HepG2 (cell line): ENCODE measurements at regions not wholly inside any gene's neighbourhood (a gene's known extent, or its start where the extent isn't known, plus 50 kb on each side); places are given as distances from the start of the nearest gene placed in this dataset.

Experiments used
- EHMT2 ChIP-seq: fragments of 200-600 bp; sonication (generic); IDR thresholded peaks from 2 replicates; pipeline ENCODE4 v1.7.0; 2017; ENCODE audit warnings: antibody characterized with exemption, low read depth, low read length, borderline replicate concordance
- EZH2 ChIP-seq: conservative IDR thresholded peaks from 2 replicates; pipeline ENCODE4 v1.6.1; 2012; ENCODE audit warnings: mild to moderate bottlenecking, low read depth, low read length, moderate library complexity
- GATAD1 ChIP-seq: IDR thresholded peaks from 2 replicates; pipeline ENCODE4 v1.6.1; 2016; ENCODE audit warnings: missing genetic modification reagents, missing compliant biosample characterization
- HOXD1 ChIP-seq: sonication (generic); formaldehyde crosslinking; IDR thresholded peaks from 2 replicates; pipeline ENCODE4 v1.5.0; 2020; ENCODE audit warnings: missing genetic modification reagents
- PHF8 ChIP-seq: sonication (generic); formaldehyde crosslinking; IDR thresholded peaks from 2 replicates; pipeline ENCODE4 v1.5.0; 2020; ENCODE audit warnings: missing genetic modification reagents
- POLR2AphosphoS5 ChIP-seq: IDR thresholded peaks from 2 replicates; pipeline ENCODE4 v1.6.1; 2012; ENCODE audit warnings: low read depth, low read length
- PREB ChIP-seq: sonication (generic); formaldehyde crosslinking; IDR thresholded peaks from 2 replicates; pipeline ENCODE4 v1.4.0; 2020; ENCODE audit warnings: missing genetic modification reagents
- SIN3A ChIP-seq: IDR thresholded peaks from 2 replicates; pipeline ENCODE4 v1.6.1; 2011; ENCODE audit warnings: low read depth, mild to moderate bottlenecking, control low read depth, low read length, borderline replicate concordance
- TF ChIP-seq, protein P1 (sequence below): sonication (generic); formaldehyde crosslinking; conservative IDR thresholded peaks from 2 replicates; pipeline ENCODE4 v1.8.1; 2023; ENCODE audit warnings: missing genetic modification reagents

DNA sequence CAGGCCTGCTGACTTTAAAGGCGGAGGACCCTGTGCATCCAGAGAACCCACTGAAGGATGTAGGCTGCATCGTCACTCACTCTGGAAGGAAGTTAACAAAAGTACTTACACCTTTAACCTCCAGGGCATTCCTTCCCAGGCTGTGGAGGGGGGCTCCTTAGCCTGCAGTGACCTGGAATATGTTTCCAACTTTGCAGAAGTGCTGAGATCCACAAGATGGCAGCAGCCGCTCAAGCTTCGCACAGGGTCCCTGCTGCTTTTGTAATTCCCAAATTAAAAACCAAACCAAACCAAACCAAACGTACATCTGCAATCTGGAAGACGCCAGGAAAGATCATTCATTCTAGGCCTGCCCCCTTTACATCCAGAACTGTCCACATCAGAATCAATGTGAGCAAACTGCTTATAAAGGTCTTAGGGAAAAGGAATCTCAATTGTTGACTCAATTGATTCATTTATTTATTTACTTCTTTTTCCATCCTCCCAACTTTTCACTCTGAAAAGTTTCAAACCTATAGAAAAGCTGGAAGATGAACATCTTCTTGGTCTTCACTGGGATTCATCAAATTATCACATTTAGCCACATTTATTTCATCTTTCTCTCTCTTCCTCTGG is 70.5 kb upstream of the KLHL25 start:
- TF ChIP-seq HOXD1 (CRISPR knock-in tag) (no peak), PHF8 (CRISPR knock-in tag) (no peak), POLR2AphosphoS5 (no peak), PREB (no peak), EZH2 (no peak), SIN3A (no peak), EHMT2 (no peak), GATAD1 (CRISPR knock-in tag) (no peak)
- TF ChIP-seq, protein P1, sequence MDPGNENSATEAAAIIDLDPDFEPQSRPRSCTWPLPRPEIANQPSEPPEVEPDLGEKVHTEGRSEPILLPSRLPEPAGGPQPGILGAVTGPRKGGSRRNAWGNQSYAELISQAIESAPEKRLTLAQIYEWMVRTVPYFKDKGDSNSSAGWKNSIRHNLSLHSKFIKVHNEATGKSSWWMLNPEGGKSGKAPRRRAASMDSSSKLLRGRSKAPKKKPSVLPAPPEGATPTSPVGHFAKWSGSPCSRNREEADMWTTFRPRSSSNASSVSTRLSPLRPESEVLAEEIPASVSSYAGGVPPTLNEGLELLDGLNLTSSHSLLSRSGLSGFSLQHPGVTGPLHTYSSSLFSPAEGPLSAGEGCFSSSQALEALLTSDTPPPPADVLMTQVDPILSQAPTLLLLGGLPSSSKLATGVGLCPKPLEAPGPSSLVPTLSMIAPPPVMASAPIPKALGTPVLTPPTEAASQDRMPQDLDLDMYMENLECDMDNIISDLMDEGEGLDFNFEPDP (CRISPR knock-in tag) = no peak
